Skeletal muscle cell (primary cell): ENCODE measurements at regions not wholly inside any gene's neighbourhood (a gene's known extent, or its start where the extent isn't known, plus 50 kb on each side); places are given as distances from the start of the nearest gene placed in this dataset.

Source experiments
- DNase-seq: peaks from one replicate; pipeline ENCODE4 v3.0.0-alpha.2; 2010; ENCODE audit warnings: low read depth
- H3K4me3 ChIP-seq: 2 replicates; pipeline ENCODE4 v1.5.1; 2011; ENCODE audit warnings: low read depth, mild to moderate bottlenecking, control low read depth, low read length, moderate library complexity

DNA sequence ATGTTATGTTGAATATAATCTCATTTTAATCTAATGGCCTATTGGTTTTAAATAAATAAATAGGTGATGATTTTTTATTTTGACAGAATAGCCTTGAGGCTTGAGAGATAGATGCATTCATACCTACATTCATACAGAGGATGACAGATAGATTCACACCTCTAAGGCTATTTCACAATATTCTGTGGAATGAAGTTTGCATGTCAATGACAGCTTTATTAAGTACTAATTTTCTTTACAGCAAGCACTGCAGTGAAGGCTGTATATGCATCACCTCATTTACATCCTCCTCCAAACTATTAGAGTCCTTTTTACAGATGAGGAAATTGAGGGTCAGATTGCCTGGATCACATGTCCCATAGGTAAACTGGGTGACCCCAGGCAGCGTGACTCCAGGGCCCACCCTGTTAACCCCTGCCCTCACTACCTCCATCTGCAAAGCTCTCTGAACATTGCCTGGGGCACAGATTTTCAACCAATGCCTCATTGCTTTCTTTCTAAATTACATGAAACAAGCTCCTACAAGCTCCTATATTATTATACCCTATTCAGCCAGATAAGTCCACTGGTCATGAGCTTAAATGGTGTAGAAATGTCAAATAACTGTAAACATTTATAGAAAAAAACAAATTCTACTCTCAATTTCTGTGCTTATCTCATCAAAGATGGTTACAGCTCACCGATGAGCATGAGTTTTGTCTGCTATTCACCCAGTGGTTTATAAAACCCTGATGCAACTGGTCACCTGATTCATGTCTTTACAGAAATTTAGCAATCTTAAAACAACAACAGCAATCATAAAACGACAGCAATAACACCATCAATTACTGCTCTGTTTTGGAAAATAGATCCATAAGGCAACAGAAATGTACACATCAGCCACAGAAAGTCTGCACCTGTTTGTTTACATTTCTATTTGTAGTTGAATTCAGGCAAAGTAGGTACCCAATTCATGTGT, 338.0 kb downstream of the NSG2 start:
- no peak overlapping the region for H3K4me3 ChIP-seq
- DNase-seq, result no peak

DNA sequence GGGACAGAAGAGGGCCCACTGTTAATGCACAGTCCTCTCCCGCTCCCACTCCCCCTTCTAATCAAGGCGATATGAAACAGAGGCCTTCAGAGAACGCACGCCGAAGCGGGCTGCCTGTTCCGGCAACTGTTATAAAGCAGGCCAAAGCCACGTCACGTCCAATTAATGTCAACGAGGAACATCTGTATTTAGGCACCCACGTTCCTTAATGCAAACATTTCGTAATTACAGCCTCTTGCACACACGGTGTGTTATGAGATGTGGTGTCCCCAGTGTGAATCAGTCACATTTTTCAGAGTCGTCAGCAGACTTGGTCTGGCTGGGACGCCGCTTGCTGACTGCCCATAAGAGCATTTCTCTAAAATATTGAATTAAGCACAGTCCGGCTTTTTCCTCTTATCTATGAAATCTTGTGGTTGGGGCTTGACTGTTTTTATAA, 339.0 kb downstream of the NSG2 start:
- DNase-seq, result peak; percentile 54
- H3K4me3 ChIP-seq, result no peak overlapping the region

DNA sequence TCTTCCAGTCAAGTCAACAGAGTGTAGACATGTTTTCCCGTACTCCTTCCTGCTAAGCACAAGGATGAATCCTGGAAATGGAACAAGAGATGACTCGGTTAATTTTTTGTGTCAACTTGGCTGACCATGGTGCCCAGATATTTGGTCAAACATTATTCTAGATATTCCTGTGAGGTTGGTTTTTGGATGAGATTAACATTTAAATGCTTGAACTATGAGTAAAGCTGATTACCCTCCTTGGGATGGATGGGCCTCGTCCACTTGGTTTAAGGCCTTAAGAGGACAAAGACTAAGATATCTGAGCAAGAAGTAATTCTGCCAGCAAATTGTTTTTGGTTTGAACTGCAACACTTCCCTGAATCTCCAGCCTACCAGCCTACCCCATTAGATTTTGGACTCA, 338.1 kb upstream of the MSX2 start:
- no peak overlapping the region for H3K4me3 ChIP-seq
- no peak for DNase-seq

DNA sequence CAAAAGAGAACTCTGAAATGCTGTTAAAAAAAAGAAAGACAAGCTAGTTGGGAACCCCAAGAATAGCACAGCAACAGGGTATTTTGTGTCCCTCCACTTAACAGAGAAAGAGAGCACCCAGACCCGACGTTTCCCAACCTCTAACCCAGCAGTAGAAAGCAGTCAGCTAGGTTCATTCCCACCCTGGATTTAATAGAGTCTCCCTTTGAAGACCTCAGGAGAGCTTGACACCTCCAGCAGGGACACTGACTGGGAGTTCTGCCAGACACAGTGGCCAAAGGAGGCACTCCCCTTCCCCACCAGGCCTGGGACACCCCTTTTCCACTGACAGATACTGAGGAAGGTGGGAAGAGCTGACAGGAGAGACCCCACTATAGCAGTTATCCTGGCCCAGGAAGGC, 337.5 kb upstream of the MSX2 start:
- no peak overlapping the region for H3K4me3 ChIP-seq

DNA sequence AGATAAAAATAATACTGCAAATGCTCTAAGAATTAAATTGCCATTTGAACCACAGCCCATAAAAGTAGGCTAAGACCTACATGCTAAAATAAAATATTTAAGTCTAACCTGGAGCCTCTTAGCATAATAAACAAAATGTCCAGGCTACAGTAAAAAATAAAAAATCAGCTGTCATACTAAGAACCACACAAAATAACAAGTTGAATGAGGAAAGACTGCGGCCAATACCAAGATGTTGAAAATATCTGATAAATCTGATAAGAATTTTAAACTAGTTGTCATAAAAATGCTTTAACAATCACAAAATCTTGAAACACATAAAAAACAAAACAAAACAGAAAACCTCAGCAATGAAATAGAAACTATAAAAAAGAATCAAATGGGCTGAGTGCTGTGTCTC, 336.9 kb upstream of the MSX2 start:
- no peak overlapping the region for H3K4me3 ChIP-seq
- DNase-seq, result no peak

More for the DNA sequence above, 337.5 kb upstream of the MSX2 start:
- DNase-seq, result no peak

DNA sequence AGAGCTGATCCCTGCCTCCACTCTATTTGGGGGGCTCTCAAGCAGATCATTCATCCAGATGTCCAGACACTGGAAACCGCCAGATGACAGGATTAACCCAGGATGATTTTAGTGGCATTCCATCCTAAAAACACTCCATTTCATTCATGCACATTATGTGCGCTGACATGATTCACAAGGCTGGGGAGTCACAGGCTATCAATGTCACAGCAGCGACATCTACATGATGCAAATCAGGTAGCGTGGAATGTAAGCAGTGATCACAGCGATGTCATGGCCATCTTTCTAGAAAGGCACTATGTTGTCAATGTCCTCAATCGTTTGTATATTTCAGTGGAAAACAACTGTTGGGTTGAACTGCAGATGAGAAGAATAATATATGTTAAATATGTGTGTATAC, 331.5 kb upstream of the MSX2 start:
- no peak overlapping the region for H3K4me3 ChIP-seq
- DNase-seq, result no peak

DNA sequence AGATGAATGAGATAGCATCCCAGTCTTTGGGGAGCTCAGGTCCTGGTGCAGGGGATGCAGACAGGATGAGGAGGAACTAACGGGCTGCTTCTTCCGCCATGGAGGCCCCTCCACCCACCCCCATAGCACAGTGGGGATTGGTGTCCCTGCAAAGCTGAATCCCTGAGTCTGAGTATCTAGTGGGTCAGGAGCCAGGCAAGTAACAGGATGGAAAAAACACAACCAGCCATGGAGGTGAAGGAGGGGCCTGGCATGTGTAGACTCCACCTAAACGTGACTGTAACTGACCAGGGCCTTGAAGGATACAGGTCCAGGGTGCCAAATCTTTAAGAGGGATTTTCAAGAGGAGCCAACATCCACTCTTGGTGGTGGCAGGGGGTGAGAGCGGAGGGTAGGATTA, 327.8 kb upstream of the MSX2 start:
- no peak for DNase-seq
- H3K4me3 ChIP-seq, result no peak overlapping the region

DNA sequence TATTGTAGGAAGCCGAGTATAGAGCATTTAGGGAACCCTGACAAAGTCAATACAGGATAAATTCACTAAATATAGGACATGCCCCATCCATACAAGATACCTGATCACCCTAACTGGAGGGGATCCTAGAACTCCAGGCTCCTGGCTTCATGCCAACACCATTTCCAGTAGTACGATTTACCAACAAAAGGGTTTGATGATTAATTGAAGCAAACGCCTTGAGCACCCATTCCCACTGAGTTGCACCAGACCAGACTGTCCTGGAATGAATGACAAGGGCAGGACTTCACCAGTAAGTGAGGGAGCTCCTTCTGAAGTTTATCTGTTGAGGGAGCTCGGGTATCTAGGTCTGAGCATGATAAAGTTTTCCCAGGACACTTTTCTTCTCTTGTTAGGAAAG, 327.2 kb upstream of the MSX2 start:
- no peak for DNase-seq

DNA sequence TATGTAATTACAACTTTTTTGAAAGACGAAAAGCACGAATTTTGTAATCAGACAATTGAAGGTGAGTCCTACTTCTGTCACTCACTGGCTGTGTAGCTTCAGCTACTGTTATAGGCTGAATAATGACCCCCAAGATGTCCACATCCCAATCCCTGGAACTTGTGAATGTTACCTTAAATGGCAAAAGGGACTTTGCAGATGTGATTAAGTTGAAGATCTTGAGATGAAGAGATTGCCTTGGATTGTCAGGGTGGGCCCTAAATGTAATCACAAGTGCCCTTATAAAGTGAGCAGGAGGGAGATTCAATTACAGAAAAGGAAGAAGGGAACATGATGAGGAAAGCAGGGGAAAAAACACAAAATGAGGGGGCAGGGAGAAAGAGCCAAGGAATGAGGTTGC, 326.2 kb upstream of the MSX2 start:
- no peak for DNase-seq

More for the DNA sequence above, 327.2 kb upstream of the MSX2 start:
- no peak overlapping the region for H3K4me3 ChIP-seq

DNA sequence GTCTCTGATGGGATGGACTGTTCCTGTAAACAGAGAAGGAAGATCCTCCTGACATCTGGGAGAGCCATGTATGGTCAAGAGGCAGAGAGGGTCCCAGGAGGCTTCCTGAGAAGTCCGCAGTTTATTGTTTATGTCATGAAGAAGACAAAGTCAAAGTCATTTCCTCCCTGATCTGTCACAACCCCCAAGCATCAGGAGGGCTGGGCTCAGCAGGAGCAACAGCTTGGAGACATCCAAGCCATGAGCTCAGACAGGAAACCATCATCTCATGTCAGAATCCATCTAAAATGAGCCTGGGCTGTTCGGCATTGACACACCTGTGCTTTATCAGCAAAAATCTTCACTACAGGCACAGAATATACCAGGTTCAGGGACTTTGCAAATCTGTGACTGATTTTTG, 325.0 kb upstream of the MSX2 start:
- no peak for DNase-seq
- no peak overlapping the region for H3K4me3 ChIP-seq

More for the DNA sequence above, 326.2 kb upstream of the MSX2 start:
- no peak overlapping the region for H3K4me3 ChIP-seq

DNA sequence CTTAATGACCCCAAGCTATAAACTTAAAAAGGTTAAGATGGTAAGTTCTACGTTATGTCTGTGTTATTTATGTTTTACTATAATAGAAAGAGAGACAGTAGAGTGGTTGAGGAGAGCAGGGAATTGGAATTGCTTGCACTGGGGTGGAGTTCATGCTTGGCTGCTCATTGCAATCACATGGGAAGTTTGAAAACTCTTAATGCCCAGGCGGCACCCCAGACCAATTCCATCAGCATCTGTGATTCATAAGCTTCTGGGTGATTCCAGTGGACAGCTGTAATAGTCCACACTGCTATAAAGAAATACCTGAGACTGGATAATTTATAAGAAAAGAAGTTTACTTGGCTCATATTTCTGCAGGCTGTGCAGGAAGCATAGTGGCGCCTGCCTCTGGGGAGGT, 323.9 kb upstream of the MSX2 start:
- no peak for DNase-seq
- no peak overlapping the region for H3K4me3 ChIP-seq

DNA sequence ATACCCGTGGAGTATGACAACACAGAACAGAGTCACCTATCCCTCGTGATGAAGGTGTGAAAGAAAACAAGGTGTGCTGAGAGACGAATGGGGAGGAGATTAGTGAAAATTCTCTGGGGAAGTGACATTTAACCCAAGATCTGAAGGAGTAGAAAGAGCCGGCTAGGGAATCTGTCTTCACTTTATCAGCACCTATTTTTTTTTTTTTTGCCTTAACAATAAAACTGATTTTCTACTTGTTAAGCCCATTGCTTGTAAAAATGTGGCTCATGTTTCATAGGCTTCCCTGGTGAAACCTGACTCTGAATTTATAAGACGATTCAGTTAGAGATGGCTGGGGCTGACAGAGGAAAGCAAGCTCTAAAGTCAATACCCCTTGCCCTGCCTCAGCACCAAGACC, 322.6 kb upstream of the MSX2 start:
- H3K4me3 ChIP-seq, result no peak overlapping the region
- DNase-seq, result no peak

DNA sequence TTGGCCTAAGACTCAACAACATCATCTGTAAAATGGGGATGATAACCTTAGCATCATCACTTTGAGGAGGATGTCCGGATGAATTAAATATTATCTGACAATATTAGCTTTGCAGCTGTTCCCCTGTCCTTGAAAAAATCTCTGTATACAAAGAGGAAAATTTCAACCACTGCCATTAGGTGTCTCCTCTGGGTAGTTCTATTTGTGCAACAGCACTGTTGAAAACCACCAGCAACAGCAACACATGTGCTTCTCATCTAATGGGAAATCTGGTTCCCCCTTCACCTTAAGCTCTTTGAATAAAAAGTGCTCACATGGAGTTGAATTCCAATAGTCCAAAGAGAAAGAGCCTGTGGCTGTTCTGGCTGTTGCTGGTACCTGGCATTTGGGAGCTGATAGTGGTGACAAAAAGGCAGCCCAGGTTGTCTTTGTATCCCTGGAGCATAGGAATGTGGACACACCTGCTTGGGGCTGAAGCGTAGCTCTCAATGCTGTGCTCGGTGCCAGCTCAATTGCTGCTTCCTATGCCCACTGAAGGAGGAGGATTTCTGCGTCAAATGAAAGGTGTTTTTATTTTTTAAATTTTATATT, 322.1 kb upstream of the MSX2 start:
- no peak for DNase-seq
- H3K4me3 ChIP-seq, result no peak overlapping the region

DNA sequence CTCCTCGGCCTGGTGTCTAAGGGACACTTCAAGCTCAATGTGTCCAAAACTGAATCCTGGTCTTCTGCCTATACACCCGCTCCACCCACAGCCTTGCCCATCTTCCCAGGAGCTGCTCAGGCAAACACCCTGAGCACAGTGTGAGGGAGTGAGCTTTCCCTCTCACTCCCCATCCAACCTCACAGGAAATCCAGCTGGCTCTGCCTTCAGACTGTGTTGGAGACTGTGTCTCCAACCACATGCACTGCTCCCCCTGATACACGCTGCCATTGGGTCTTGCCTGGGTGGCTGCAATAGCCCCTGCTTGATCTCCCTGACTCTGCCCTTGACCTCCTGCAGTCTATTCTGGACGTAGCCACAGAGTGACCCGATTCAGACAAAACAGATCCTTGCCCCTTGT, 319.5 kb upstream of the MSX2 start:
- H3K4me3 ChIP-seq, result no peak overlapping the region
- no peak for DNase-seq

DNA sequence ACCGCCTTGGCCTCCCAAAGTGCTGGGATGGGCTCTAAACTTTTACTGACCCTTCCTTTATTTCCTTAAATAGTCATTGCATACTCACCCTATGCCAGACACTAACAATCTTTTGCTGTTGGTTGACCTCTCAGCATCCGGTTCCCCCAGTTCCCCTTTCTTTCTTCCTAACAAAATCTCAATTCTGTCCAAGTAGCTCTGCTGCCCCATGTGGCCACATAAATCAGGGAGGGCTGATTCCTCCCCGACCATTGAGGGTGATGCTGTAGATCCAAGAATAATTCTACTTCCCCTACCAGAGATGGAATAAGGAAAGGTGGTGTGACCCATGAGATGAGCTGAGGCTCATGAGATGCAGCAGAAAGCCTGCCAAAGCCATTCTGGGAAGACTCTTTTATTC, 315.3 kb upstream of the MSX2 start:
- no peak overlapping the region for H3K4me3 ChIP-seq
- no peak for DNase-seq

DNA sequence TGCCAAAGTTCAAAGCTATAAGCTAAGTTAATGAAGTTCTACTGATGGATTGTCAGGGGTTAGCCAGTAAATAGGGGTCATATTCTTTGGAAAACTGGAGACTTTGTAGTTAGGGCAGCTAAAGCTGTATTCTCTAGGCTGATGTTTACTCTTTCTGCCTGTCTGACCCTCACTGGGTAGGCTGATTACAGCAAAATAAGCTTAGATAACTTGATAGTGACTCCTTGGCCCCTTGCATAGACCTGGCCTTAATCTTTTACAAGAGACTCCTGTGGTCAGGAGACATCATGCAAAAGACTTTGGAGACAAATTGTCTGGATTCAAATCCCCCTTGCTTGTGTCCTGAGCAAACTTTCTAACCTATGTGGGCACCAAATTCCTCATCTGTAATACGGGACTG, 314.4 kb upstream of the MSX2 start:
- no peak for DNase-seq
- no peak overlapping the region for H3K4me3 ChIP-seq

DNA sequence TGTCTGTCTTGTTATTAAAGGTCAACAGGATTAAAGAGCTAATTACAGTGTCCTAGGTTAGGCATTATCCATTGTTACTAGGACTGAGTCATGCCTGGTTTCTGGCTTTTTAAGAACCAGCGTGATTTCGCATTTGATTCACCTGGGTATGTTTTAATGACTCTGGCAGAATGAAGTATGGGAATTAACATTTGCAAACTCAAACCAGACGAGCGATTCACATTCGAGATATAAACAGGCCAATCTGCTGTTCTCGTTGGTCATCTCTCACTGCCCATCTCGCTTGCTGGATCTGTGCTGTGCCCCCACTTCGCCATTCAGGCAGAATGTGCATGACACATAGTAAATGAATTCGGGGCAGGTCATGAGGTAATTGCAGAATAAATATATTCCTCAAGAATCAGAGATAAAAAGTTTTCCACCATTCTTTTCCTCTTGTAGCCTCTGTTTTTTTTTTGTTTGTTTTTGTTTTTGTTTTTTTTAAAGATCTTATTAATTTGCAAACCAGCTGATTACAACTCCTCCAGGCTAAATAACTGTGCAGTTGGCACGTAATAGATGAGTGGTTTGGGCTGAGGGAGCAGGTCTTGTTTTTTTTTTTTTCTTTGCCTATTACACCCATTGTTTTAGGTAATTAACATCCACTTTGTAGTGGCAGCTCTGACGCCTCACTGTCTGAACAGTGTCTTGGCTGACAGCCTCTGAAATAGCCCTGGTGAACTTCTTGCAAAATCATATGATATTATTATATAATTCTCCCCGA, 313.5 kb upstream of the MSX2 start:
- H3K4me3 ChIP-seq, result no peak overlapping the region
- DNase-seq, result no peak

DNA sequence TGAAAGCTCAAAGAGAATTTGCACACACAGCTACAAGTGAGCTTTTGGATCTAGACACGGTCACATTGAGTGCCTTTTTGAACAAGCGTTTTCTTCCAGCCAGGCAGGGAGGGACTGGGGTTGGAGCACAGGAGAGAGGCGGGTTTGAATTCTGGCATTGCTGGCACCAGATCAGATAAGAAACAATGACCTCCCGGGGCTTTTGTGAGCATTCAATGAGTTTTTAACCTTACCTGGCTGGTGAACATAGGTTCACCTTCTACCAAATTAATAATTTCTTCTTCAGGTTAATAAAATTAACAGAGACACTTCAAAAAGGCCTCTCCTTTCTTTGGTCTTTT, 312.9 kb upstream of the MSX2 start:
- DNase-seq, result no peak
- H3K4me3 ChIP-seq, result no peak overlapping the region

DNA sequence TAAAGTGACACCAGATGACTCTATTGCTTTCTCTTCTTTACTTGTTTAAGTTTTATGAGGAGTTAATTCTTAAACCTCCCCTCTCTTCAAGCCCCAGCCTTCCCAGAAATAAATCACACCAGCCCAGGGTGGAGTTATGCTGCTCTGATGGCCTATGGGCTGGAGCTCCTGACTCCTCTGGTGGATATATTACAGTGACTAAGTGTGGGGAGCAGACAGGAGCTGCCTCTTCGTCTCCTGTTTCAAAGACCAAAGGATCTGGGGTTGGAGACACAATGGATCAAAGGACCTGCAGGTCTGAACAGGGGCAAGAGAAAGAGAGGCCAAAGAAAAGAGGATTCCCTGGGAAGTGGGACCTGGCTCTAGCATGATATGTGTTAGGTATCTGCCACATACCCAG, 312.0 kb upstream of the MSX2 start:
- no peak for DNase-seq
- no peak overlapping the region for H3K4me3 ChIP-seq

DNA sequence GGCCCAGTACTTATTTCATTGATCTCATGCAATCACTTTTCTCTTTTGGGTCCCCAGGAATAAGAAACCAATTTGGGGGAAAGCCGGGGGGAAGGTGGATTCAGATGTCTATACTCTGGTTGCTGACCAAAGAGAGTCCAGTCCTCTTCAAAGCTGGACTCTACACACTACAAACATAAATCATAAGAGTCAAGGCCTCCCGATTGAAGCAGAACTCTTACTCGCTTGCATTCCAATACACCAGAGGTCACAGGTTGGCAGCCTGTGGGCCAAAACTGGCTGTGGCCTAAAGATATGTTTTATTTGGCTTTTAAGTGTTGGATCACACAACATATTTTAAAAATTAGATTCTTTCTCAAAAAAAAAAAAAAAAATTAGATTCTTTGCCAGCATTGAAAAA, 311.4 kb upstream of the MSX2 start:
- DNase-seq, result no peak
- H3K4me3 ChIP-seq, result no peak overlapping the region
